HG03280 (cell line): ENCODE measurements at regions not wholly inside any gene's neighbourhood (a gene's known extent, or its start where the extent isn't known, plus 50 kb on each side); places are given as distances from the start of the nearest gene placed in this dataset.
"Not testable (repeated sequence)": the region's sequence is repeated elsewhere in the genome, so short reads cannot be mapped to it uniquely, and the experiment has no call there.

Experiments
- ATAC-seq: cut with Tn5 transposase; IDR thresholded peaks from one replicate; pipeline ENCODE4 v1.9.1; 2021; ENCODE audit warnings: mild to moderate bottlenecking, moderate library complexity; ENCODE audit not compliant: unreplicated experiment

DNA sequence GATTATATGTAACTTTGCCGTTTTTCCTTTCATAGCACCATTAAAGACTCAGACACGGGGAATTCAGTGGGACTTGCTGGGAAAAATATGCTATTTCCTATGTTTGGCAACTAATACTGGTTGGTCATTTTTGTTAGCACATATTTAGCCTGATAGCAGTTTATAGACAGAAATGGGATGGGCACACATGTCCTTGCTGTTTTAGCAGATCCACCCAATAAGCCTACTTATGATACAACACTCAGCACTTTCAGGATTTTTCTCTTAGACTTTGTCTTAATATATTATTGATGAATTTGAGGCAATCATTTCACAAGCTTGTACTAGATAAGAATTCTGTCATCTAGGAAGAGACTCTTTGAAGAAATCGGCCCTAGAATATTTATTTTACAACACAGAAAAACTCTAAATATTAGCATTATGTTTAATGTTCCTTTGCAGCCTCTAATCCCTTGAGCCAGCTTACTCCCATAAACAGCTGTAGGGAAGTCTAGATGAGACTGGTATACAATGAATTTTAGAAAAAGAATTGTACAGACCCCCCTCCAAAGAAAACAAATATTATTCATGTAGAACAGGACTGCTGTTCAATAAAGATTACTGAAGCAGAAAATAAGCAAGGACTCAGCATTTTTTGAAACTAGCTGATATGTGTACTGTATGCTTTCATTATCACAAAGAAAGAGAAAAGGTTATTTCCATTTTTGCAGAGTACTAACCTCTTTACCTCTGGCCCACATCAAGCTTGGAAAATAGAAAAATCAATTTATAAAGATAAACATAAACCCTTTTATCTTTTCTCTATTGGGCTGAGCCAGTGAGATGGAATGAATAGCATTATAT lies 656.8 kb upstream of the SGO1 start:
- ATAC-seq: no peak

DNA sequence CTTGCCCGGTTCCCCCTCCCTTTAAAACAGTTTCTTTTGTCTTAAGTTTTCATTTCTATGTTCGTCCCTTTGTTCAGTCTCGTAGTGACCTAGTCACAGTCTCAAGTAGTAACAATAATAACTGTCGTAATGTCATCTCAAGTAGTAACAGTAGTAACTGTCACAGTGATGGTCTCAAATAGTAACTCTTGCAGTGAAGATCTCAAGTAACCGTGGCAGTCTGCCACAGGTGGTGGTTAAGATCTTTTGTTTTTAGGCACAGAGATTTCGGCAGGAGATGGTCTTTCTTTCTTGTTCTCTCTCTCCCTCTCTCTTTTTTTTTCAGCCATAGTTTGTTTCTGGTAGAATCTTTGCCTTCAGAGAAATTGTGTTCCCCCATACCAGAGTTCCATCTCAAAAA lies 656.0 kb upstream of the SGO1 start:
- ATAC-seq: no peak

DNA sequence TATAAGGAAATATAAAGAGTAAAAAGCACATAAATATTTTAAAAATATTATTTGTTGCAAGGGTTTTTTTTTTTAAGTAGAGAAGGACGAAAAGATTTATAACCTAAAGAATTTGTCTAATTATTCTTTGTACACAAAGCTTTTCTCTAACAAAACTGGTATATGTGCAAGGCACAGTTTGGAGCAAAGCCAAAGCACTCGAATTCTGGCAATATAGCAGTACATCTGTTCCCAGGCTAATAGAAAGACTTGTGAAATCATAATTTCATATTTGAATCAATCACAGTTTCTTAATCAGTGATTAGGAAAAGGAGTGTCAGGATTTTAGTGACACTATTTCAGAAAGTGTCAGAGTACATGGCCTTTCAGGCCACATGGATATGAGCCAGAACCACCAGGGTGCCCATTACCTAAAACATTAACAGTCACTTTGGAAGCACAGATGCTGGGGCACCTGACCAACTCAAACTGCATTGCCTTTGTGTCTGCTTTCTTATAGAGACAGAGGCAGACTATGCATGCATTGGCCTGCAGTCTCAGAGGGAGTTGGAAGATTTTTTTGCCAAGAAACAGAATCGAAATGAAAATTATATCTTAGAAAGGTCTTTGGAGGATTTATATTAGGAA lies 651.8 kb upstream of the SGO1 start:
- ATAC-seq: no peak

DNA sequence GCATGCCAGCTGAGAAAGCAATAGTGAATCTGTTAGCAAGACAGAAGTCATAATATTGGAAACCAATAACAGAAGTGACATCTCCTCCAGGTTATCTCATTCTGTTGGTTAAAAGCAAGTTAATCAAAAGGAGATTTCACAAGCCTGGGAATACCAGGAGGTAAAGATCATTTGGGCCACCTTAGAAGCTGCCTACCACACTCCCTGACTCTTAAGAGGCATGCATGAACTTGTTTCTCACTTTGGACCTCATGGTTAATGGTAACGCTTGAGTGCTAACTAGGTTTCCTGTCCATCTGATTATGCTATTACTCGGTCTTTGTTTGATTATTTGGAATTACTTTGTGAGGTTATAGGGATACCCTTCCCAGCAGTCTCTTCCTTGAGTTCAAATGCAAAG lies 650.8 kb upstream of the SGO1 start:
- ATAC-seq: no peak

DNA sequence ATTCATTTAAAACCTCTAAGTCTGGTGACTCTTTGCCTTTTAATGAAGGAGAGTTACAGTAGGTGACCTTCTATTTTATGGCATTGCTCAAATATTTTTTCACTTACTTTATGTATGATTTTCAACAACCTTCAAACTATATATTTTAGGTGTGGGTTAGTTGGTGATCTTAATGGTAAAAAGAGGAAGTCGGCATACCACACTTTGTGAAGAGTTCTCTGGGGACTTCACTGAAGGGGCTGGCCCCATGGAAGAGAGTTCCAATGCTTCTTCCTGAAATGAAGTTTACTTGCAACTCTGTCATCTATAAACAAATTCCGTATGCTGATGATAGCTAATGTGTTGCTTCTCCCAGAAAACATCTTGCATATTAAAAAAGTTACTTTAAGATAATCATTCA lies 647.0 kb upstream of the SGO1 start:
- ATAC-seq: no peak

DNA sequence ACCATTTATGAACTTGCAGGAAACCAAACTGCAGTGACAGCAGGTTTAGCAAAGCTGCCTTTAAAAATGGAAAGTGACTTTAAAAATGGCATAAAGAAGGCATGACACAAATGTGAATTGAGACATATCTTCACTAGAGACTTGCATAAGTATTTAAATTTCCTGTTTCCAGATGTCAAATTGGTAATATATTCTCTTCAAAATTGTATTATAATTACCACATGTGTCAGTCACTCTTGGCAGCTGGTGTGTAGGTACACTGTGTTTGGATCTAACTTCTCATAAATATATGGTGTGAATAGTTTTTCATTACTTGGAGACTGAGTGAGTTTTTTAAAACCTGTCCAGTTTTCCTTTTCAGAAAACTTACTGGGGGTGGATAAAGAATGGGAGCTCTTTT lies 636.2 kb upstream of the SGO1 start:
- no peak for ATAC-seq

DNA sequence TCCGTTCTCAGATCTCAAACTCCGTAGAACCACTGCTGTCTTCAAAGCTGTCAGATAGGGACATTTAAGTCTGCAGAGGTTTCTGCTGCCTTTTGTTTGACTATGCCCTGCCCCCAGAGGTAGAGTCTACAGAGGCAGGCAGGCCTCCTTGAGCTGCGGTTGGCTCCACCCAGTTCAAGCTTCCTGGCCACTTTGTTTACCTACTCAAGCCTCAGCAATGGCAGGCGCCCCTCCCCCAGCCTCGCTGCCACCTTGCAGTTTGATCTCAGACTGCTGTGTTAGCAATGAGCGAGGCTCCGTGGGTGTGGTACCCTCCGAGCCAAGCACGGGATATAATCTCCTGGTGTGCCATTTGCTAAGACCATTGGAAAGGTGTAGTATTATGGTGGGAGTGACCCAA lies 634.9 kb upstream of the SGO1 start:
- ATAC-seq: not testable (repeated sequence)

DNA sequence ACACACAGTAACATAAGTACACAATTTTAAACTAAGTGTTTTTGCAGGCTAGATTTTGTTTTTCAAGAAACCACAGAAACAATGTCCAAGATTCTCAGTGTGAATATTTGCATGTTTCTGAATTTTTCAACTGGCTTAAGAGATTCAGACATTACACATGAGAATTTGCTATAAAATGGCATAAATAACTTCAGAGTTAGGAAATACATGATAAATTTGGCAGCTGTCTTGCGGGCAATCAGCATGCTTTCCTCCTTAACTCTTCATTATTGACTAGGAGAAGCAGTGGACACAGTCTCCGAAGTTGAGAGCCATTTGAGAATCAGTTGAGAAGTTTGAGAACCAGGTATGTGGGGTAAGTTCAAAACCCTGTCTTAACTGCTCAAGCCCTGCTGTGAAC lies 625.6 kb upstream of the SGO1 start:
- no peak for ATAC-seq

DNA sequence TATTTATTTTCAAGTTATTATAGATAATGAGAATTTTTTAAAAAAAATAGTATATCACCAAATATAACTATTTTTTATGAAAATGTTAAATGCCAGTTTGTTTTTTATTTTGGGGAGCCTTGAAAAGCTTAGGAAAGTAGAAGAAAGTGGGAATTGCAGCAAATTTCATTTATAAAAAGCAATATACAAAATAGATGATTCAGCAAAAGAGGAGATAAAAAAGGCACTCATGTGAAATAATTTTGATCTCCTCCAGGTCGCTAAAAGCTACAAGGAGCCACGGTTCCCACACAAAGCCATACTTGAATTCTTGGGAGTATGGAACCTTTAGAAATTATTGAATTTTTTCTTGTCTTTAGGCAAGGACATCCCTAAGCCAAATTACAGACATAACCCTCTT lies 625.0 kb upstream of the SGO1 start:
- no peak for ATAC-seq

DNA sequence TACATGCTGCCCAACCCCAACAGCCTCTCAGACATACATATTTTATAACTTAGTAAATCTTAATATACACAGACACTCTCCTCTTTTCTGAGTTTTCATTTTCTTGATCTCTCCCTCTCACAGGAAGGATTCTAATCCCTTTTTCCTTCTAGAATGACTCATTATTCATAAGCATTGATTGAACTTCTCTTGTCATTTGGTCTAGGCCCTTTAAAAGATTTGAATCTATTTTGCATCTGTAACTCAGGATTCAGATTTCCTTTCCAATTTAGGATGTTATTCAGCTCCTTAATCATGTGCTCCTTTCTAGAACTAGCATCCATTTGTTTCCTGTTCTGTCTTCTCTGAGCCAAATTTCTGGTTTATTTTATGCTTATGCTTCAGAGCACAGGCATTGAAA lies 624.5 kb upstream of the SGO1 start:
- ATAC-seq: no peak

DNA sequence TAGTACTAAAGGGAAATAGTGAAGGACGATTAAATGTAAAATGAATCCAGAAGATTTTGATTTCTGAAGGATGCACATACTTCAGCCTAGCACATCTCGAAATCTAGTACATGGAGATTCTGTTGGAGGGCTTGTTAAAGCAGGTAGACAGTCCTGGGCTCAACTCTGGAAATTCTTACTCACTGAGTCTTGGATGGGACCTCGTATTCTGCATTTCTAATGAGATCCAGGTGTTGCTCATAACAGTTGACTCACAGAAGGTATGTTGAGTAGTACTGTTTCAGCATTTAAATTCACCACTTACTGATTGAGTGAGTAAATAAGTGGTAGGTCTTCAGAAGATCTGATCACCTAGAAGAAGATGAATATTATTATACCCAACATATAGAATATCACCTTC lies 623.4 kb upstream of the SGO1 start:
- no peak for ATAC-seq

DNA sequence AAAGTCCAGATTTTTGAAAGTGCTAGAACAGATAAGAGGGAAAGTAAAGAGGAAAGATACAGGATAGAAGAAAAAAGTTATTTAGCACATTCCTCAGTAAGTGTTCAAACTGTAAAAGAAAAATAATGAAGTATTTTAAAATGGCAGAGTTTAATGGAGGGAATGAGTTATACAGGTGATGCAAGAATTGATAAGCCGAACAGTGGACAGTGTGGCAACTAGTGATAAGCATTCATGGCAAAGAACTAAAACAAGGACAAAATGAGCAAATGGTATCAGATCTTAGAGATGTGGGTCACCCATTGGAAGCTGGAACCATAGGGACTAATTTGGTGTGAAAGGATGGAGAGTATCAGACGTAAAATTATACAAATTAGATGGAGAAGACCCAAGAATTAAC lies 622.9 kb upstream of the SGO1 start:
- no peak for ATAC-seq

DNA sequence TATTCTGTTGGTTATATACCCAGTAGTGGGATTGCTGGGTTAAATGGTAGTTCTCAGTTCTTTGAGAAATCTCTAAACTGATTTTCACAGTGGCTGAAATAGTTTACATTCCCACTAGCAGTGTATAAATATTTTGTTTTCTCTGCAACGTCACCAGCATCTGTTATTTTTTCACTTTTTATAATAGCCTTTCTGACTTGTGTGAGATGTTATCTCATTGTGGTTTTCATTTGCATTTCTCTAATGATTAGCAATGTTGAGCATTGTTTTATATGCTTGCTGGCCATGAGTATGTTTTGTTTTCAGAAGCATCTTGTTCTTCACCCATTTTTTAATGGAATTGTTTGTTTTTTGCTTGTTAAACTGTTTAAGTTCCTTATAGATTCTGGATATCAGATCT lies 612.7 kb upstream of the SGO1 start:
- no peak for ATAC-seq

DNA sequence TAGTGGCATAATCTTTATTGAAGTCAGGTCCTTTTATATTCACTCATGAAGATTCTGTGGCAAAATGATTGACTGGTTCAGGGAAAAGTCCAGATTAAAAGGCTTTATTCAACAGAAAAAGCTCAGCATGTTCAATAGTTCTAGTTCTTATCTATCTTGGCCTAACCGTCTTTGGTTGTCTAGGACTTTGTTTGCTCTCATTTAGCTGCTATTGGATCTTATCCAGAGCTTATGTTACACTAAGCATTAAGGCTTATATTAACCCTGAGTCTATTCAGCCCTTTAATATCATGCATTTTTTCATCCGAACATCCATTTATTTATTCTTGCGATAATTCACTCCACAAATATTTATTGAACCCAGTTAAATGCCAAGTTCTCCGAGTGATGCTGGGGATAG lies 601.0 kb upstream of the SGO1 start:
- ATAC-seq: no peak

DNA sequence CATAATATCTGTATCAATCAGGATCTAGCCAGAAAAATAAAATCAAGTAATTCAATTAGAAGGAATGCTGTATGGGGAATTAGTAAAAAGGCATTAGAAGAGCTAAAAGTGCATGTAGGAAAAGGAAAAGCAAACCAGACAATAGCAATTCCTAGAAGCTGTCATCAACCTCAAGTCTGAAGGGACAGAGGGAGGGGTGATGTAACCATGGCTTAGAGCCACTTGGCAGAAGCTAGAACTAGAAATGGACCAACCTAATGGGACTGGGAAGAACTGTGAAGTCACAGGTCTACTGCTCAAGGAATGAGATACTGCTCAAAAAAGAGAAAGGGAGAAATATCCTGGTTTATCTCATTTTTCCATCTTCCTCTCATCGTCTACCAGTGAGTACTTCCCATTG lies 590.7 kb upstream of the SGO1 start:
- no peak for ATAC-seq

DNA sequence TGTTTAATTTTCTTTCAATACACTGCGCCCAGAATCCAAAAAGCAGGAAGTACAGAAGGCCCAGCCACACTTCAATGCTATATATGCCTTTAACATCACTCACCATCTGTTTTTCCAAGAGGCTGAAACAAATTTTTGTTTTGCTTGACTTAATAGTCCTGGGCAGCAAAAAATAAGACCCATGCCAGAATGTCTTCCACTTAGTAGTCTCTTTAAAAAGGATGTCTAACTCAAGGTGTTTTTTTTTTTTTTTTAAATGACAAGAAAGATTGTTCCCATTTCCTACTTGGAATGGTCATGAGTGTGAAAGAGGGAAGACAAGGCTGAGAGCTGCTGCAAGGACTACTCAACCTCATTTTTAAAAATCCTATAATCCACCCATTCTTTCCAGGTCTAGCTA lies 590.3 kb upstream of the SGO1 start:
- no peak for ATAC-seq

DNA sequence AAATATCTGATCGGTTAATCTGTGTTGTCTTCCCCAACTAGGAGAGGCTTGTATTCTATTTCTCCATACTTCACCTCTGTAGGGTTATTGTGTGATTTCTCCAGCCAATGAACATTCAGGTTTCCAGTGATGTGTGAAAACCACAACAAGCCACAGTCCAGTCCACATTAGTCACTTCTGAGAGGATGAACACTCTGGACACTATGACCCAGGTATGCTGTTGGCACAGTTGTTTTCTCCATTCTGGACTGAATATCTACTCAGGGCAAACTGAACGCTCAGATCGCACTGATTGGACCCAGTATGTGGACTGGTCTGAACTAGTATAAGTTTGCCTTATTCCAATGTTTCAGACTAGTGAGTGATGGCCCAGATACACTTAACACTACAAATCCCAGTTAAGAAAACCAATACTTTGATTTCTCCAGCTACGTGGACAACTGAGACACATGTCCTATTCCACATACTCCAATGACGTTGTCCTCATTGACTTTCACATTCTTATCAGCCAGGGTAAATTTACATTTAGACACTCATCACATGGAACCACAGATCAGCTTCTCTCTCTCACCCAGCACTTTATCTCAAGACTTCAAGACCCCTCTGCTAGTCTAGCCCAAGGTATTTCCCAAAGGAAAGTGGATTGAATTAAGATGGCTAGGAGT lies 587.4 kb upstream of the SGO1 start:
- ATAC-seq: no peak

DNA sequence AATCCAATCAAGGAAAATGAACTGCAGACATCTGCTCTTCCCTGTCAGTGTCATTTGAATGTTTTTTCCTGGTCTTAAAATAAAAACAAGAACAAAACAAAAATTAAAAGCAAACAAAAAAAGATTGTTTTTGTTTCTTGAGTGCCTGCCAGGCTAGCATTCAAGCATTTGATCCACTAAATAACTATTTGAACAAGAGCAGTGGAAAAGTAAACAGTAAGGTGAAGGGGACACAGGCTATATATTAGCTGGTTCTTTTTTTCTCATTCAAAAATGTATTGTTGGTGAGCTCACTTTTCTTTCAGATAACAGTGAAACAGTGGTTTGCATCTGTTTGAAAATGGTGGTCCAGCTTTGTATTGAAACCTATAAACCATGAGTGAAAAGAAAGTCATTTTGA lies 586.9 kb upstream of the SGO1 start:
- no peak for ATAC-seq

DNA sequence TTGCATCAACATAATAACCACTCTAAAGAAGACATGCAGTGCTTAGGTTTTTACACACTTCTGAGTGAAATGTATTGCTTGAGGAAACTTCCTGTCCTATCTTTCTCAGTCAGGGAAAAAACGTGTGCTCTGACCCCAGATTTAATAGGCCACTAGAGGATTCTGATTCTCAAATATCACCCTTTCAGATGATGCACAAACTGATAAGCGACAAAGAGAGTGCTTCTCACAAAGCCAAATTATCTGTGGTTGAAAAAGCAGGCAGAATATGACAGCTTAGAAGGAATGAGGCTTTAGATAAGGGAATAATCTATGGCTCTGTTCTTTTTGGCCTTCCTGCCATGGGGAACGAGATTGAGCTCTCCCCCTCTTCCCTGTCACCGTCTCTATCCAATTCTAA lies 583.4 kb upstream of the SGO1 start:
- ATAC-seq: no peak

DNA sequence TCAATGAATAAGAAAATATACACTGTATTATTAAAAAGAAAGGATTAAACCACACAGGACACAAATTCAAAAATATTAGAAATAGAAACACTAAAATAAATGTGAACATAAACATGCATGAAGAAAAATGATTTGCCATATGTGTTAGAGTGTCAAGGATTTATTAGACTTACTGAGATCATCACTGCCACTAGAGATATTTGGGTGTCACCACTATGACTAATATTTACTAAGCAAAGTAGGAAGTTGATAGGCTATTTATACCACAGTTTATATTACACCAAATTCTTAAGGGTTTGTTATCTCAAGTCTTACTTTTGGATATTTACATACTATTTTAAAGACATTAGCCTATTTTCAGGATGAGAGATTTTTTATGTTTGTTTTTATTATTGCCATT lies 575.0 kb upstream of the SGO1 start:
- no peak for ATAC-seq

DNA sequence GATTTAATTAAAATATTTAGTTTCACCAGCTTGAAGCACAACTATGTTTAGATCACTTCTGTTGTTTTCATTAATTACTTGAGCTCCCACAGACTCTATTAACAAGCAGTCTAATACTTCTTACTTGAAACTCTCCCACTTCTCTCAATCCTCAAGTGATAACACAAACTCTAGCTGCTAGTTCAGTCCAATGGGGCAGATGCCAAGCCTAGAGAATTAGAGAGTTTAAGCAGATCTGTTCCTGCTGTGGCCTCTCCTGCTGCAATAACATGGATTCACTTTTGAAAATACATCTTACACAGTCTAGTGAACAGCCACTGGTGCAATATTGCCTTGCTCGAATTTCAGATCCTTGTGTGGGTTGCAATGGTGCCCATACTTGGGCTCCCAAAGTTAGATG lies 566.4 kb upstream of the SGO1 start:
- no peak for ATAC-seq

DNA sequence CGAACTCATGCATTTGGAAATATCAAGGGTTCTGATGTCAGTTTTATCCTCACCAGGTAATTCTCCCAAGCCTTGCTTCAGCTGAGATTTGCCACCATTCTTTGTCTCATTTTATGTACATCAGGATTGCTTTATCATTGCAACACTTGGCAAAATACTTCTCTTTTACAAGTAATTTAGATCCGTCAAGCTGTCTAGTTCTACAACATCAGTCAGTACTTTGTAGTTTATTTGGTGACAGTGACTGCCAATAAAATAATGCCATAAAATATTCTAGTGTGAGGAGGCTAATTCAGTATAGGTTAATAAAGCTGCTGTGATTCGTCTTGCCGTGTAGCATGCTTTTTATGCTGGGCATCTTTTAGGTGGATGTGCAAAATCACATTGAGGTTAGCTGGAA lies 565.3 kb upstream of the SGO1 start:
- ATAC-seq: no peak
